A549 (cell line): ENCODE measurements at regions not wholly inside any gene's neighbourhood (a gene's known extent, or its start where the extent isn't known, plus 50 kb on each side); places are given as distances from the start of the nearest gene placed in this dataset.
A peak's percentile ranks its signal among the peaks of the same experiment; 100 is the strongest.

Source experiments
- ATAC-seq, 2 experiments: fragments of 200-7000 bp in 1 of 2; fragments of >200 bp in 1 of 2; cut with Nextera tagmentation in 1 of 2; cut with Tn5 transposase in 1 of 2; 3 replicates each; pipeline versions ENCODE4 v1.8.0 to v1.9.1; 2018 to 2020; ENCODE audit warnings: mild to moderate bottlenecking in 1 of 2, moderate library complexity in 1 of 2
- CTCF ChIA-PET: fragments of 300-600 bp; sonication (Branson Sonifier 250); formaldehyde crosslinking; extraction: SDS; loops from one replicate; lab custom pipeline; 2021; ENCODE audit warnings: antibody characterized with exemption, inconsistent platforms; lab: Yijun Ruan, JAX
- POLR2A ChIA-PET: fragments of 350-600 bp; formaldehyde crosslinking; extraction: SDS; loops from one replicate; lab custom pipeline; 2021; ENCODE audit warnings: antibody characterized with exemption, inconsistent platforms; lab: Yijun Ruan, JAX
- DNase-seq, 2 experiments: peaks; one replicate each; pipeline versions ENCODE4 v3.0.0 to v3.0.0-alpha.2; 2011 to 2016; ENCODE audit warnings: low read depth in 1 of 2, low spot score in 1 of 2
- FAIRE-seq: peaks from 2 replicates; lab custom pipeline; 2011; peaks lifted over from hg19 to GRCh38; lab: Jason Lieb, UNC
- H3K27ac ChIP-seq, 2 experiments: fragments of >200 bp; sonication (Bioruptor Twin); formaldehyde crosslinking; 3 replicates each; pipeline ENCODE4 v1.5.1; 2016 to 2017
- H3K4me1 ChIP-seq: fragments of >200 bp; sonication (Bioruptor Twin); formaldehyde crosslinking; 3 replicates; pipeline ENCODE4 v1.6.1; 2016
- H3K4me2 ChIP-seq: fragments of >200 bp; sonication (Bioruptor Twin); formaldehyde crosslinking; 3 replicates; pipeline ENCODE4 v1.6.1; 2016
- H3K4me3 ChIP-seq: fragments of >200 bp; sonication (Bioruptor Twin); formaldehyde crosslinking; 3 replicates; pipeline ENCODE4 v1.5.1; 2016
- H3K9me3 ChIP-seq: fragments of >200 bp; sonication (Bioruptor Twin); formaldehyde crosslinking; 3 replicates; pipeline ENCODE4 v1.6.1; 2016
- ATOH8 ChIP-seq: fragments of 250-450 bp; sonication (Bioruptor Pico); IDR thresholded peaks from 2 replicates; pipeline ENCODE4 v1.5.0; 2020; ENCODE audit warnings: low read depth, mild to moderate bottlenecking, moderate library complexity
- BHLHE40 ChIP-seq: IDR thresholded peaks from 2 replicates; pipeline ENCODE4 v1.6.1; 2012; ENCODE audit warnings: low read depth, low read length, inconsistent platforms
- CHD4 ChIP-seq: fragments of 200-600 bp; sonication (generic); IDR thresholded peaks from 2 replicates; pipeline ENCODE4 v1.6.1; 2016; ENCODE audit warnings: antibody characterized with exemption, mild to moderate bottlenecking, borderline replicate concordance
- E2F6 ChIP-seq: IDR thresholded peaks from 2 replicates; pipeline ENCODE4 v1.6.1; 2012; ENCODE audit warnings: low read depth, borderline replicate concordance
- EHF ChIP-seq: fragments of 250-450 bp; sonication (Bioruptor Pico); IDR thresholded peaks from 2 replicates; pipeline ENCODE4 v1.5.0; 2020; ENCODE audit warnings: mild to moderate bottlenecking
- EP300 ChIP-seq, 2 experiments: fragments of >200 bp; sonication (Bioruptor Twin); formaldehyde crosslinking; IDR thresholded peaks; 2 replicates in 1 of 2; 3 replicates in 1 of 2; pipeline ENCODE4 v1.6.1; 2016 to 2017
- ESRRA ChIP-seq: fragments of 150-350 bp; IDR thresholded peaks from 2 replicates; pipeline ENCODE4 v1.6.1; 2014; ENCODE audit warnings: mild to moderate bottlenecking, low read length, borderline replicate concordance
- FOXS1 ChIP-seq: fragments of 250-450 bp; sonication (Bioruptor Pico); IDR thresholded peaks from 2 replicates; pipeline ENCODE4 v1.5.0; 2020; ENCODE audit warnings: mild to moderate bottlenecking, moderate library complexity
- HDAC2 ChIP-seq: fragments of 200-600 bp; sonication (generic); IDR thresholded peaks from 2 replicates; pipeline ENCODE4 v1.6.1; 2016
- HEYL ChIP-seq: fragments of 250-450 bp; sonication (Bioruptor Pico); IDR thresholded peaks from 2 replicates; pipeline ENCODE4 v1.8.0; 2021; ENCODE audit warnings: mild to moderate bottlenecking, moderate library complexity
- HOXA7 ChIP-seq: fragments of 250-450 bp; sonication (Bioruptor Pico); IDR thresholded peaks from 2 replicates; pipeline ENCODE4 v1.5.0; 2020; ENCODE audit warnings: mild to moderate bottlenecking, moderate library complexity
- HOXB13 ChIP-seq: fragments of 250-450 bp; sonication (Bioruptor Pico); IDR thresholded peaks from 2 replicates; pipeline ENCODE4 v1.5.0; 2020; ENCODE audit warnings: low read depth, mild to moderate bottlenecking, moderate library complexity
- HOXB5 ChIP-seq: fragments of 250-450 bp; sonication (Bioruptor Pico); IDR thresholded peaks from 2 replicates; pipeline ENCODE4 v1.5.0; 2020; ENCODE audit warnings: mild to moderate bottlenecking, moderate library complexity
- JUN ChIP-seq, 2 experiments: fragments of >200 bp; sonication (Bioruptor Twin); formaldehyde crosslinking; IDR thresholded peaks; 2 replicates in 1 of 2; 3 replicates in 1 of 2; pipeline ENCODE4 v1.6.1; 2016 to 2017
- JUNB ChIP-seq: fragments of >200 bp; sonication (Bioruptor Twin); formaldehyde crosslinking; IDR thresholded peaks from 2 replicates; pipeline ENCODE4 v1.6.1; 2016
- MAFK ChIP-seq: fragments of 450-650 bp; IDR thresholded peaks from 2 replicates; pipeline ENCODE4 v1.6.1; 2014; ENCODE audit not compliant: partially characterized antibody
- MAZ ChIP-seq: fragments of 150-350 bp; IDR thresholded peaks from 2 replicates; pipeline ENCODE4 v1.6.1; 2014; ENCODE audit warnings: antibody characterized with exemption, low read depth, low read length, borderline replicate concordance
- MYC ChIP-seq: IDR thresholded peaks from 2 replicates; pipeline ENCODE4 v1.6.1; 2012; ENCODE audit warnings: mild to moderate bottlenecking, inconsistent platforms, low read length, improper control_type of control experiment, borderline replicate concordance
- NFE2L2 ChIP-seq: fragments of 150-350 bp; conservative IDR thresholded peaks from 2 replicates; pipeline ENCODE4 v1.6.1; 2014; ENCODE audit warnings: low read length
- NR3C1 ChIP-seq: fragments of >200 bp; sonication (Bioruptor Twin); formaldehyde crosslinking; IDR thresholded peaks from 3 replicates; pipeline ENCODE4 v1.6.1; 2017
- PBX3 ChIP-seq: IDR thresholded peaks from 2 replicates; pipeline ENCODE4 v1.6.1; 2012
- POLR2A ChIP-seq: IDR thresholded peaks from 2 replicates; pipeline ENCODE4 v1.6.1; 2012; ENCODE audit warnings: mild to moderate bottlenecking, low read length
- POLR2AphosphoS2 ChIP-seq: conservative IDR thresholded peaks from 2 replicates; pipeline ENCODE4 v1.6.1; 2012; ENCODE audit warnings: low read length, improper control_type of control experiment, inconsistent platforms
- RAD21 ChIP-seq, 2 experiments: fragments of >200 bp in 1 of 2; sonication (Bioruptor Twin) in 1 of 2; formaldehyde crosslinking in 1 of 2; IDR thresholded peaks in 1 of 2; conservative IDR thresholded peaks in 1 of 2; 2 replicates in 1 of 2; 3 replicates in 1 of 2; pipeline ENCODE4 v1.6.1; 2012 to 2018; ENCODE audit warnings: inconsistent platforms in 1 of 2
- RCOR1 ChIP-seq: fragments of 150-350 bp; IDR thresholded peaks from 2 replicates; pipeline ENCODE4 v1.6.1; 2014; ENCODE audit warnings: antibody characterized with exemption, low read length, low read depth
- RNF2 ChIP-seq: fragments of 200-600 bp; sonication (generic); IDR thresholded peaks from 2 replicates; pipeline ENCODE4 v1.6.1; 2016; ENCODE audit warnings: low read depth, mild to moderate bottlenecking, antibody characterized with exemption, moderate library complexity, borderline replicate concordance
- SMC3 ChIP-seq: fragments of >200 bp; sonication (Bioruptor Twin); formaldehyde crosslinking; IDR thresholded peaks from 3 replicates; pipeline ENCODE4 v1.6.1; 2018; ENCODE audit warnings: inconsistent platforms
- TFCP2L1 ChIP-seq: fragments of 250-450 bp; sonication (Bioruptor Pico); IDR thresholded peaks from 2 replicates; pipeline ENCODE4 v1.5.0; 2021; ENCODE audit warnings: mild to moderate bottlenecking
- TP53 ChIP-seq: fragments of 250-450 bp; sonication (Bioruptor Pico); IDR thresholded peaks from 2 replicates; pipeline ENCODE4 v1.5.0; 2021; ENCODE audit warnings: mild to moderate bottlenecking, moderate library complexity
- ZFP36 ChIP-seq: fragments of 450-650 bp; IDR thresholded peaks from 2 replicates; pipeline ENCODE4 v1.6.1; 2014; ENCODE audit warnings: borderline replicate concordance; ENCODE audit not compliant: partially characterized antibody
- ZSCAN20 ChIP-seq: fragments of 250-450 bp; sonication (Bioruptor Pico); IDR thresholded peaks from 2 replicates; pipeline ENCODE4 v1.8.0; 2022; ENCODE audit warnings: mild to moderate bottlenecking, moderate library complexity
- WGBS: methylation state at CpG from one replicate; pipeline ENCODE4 v1.1.6; 2017; ENCODE audit errors: missing lambda C conversion rate; 5-methylcytosine and 5-hydroxymethylcytosine counted together

- 91% methylated on average over 2 of the region's 2 CpGs for WGBS
These were observed 67.0 kb upstream of the OSR1 start for GRCh38 chr2:19425419-19425818.

GRCh38 chr2:19419211-19419880, 60.9 kb upstream of the OSR1 start:
- no peak for DNase-seq
- ATAC-seq = no peak
- ChIA-PET POLR2A (no interaction called here), CTCF (no interaction called here)
- H3K27ac ChIP-seq = no peak overlapping the region
- H3K4me2 ChIP-seq = no peak overlapping the region
- WGBS = 51% methylated on average over 3 of the region's 3 CpGs
- H3K4me3 ChIP-seq = no peak overlapping the region
- FAIRE-seq = no peak
- no peaks in the 10 kb centered on the region for H3K4me1 ChIP-seq
- H3K9me3 ChIP-seq = no peaks in the 10 kb centered on the region
- TF ChIP-seq MAZ (no peak), HDAC2 (no peak), EHF (no peak)

More at GRCh38 chr2:19425419-19425818, 67.0 kb upstream of the OSR1 start:
- ChIA-PET CTCF (interaction anchor here (1.5 kb wide), 1 partner anchor 21 kb away, joined by 5 read pairs; no protein-coding TSS in a partner anchor), POLR2A (no interaction called here)
- ATAC-seq (no peak), FAIRE-seq (no peak), DNase-seq (no peak)
- Histone ChIP-seq H3K4me3 (no peak overlapping the region), H3K9me3 (no peaks in the 10 kb centered on the region), H3K4me1 (no peaks in the 10 kb centered on the region), H3K4me2 (no peak overlapping the region), H3K27ac (no peak overlapping the region)
- no peak for TF ChIP-seq MAFK
- no peak for TF ChIP-seq BHLHE40
- no peak for TF ChIP-seq RNF2
- no peak for TF ChIP-seq PBX3
- TF ChIP-seq EP300 (IDR thresholded peaks at IDR 0.05) = no peak
- no peak for TF ChIP-seq NR3C1
- TF ChIP-seq HOXB13 (CRISPR knock-in tag) = no peak
- no peak for TF ChIP-seq CHD4
- no peak for TF ChIP-seq MYC
- TF ChIP-seq TFCP2L1 (CRISPR knock-in tag) = no peak
- TF ChIP-seq SMC3 = no peak
- TF ChIP-seq JUN (IDR thresholded peaks at IDR 0.05) = no peak
- no peak for TF ChIP-seq HEYL (CRISPR knock-in tag)
- no peak for TF ChIP-seq RCOR1
- no peak for TF ChIP-seq JUNB
- no peak for TF ChIP-seq ZSCAN20
- no peak for TF ChIP-seq RAD21 (conservative IDR thresholded peaks at IDR 0.05 in 1 of 2, IDR thresholded peaks at IDR 0.05 in 1 of 2)
- TF ChIP-seq TP53 (CRISPR knock-in tag) = no peak

GRCh38 chr2:19416784-19417684, 58.6 kb upstream of the OSR1 start:
- Histone ChIP-seq H3K4me3 (no peak overlapping the region), H3K4me2 (no peak overlapping the region), H3K4me1 (no peaks in the 10 kb centered on the region), H3K27ac (no peak overlapping the region), H3K9me3 (no peaks in the 10 kb centered on the region)
- POLR2A ChIA-PET = no interaction called here
- FAIRE-seq (no peak), ATAC-seq (0 out of 6 replicates have a peak, but pooled peaks of 1 of the 2 experiments have one; percentile 43), DNase-seq (no peak)
- 67% methylated on average over 3 of the region's 3 CpGs for WGBS
- CTCF ChIA-PET = interaction anchor here (0.8 kb wide), 1 partner anchor 16 kb away, joined by 3 read pairs; no protein-coding TSS in a partner anchor
- no peak for TF ChIP-seq ZFP36
- TF ChIP-seq HDAC2 = no peak
- TF ChIP-seq CHD4 = no peak
- TF ChIP-seq POLR2A = no peak
- TF ChIP-seq ESRRA = no peak
- no peak for TF ChIP-seq HOXA7 (CRISPR knock-in tag)
- no peak for TF ChIP-seq E2F6
- TF ChIP-seq HOXB5 (CRISPR knock-in tag) = no peak
- no peak for TF ChIP-seq NFE2L2
- no peak for TF ChIP-seq TP53 (CRISPR knock-in tag)
- no peak for TF ChIP-seq ATOH8
- no peak for TF ChIP-seq FOXS1 (CRISPR knock-in tag)
- TF ChIP-seq POLR2AphosphoS2 = no peak
